ENCODE measurements at regions not wholly inside any gene's neighbourhood (a gene's known extent, or its start where the extent isn't known, plus 50 kb on each side); places are given as distances from the start of the nearest gene placed in this dataset.

DNA sequence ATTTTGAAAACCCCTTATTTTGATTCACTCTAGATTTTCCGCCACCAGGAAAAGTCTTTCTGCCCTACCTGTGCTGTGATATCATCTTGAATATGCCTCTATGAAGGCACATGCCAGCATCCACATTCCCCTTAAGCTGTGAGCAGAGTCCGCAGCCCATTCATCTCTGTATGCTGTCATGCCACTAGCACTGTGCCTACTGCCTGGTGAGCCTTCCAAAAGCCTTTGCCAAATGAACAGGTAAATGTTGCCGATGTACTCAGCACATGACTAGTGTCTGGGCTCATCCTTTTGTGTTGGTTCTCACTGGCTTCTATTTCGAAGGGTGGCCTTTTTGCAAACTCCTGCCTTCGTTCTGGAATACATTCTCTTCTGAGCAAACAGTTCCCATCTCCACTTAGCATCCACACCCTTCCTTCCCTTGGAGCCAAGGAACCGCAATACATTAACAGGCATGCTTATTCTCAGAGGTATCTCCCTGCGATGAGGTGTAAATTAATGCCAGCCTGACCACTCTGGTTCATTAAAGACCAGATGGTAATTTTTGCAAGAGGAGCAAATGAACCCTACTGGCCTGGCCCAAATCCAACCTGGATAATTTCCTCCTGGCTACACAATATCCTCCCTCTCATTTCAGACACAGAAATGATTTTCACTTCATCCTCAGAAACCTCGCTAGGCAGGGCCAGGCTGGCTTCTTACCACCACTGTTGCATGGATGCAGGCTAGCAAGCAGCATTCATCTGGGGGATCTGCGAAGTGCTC, 339.7 kb upstream of the NFE2L3 start:
- Mint-ChIP-seq H3K4me3 (no peak overlapping the region), H3K27ac (no peak overlapping the region), H3K9me3 (no peaks in the 10 kb centered on the region), H3K27me3 (peaks cover 6% of the 10 kb centered on the region), H3K4me1 (ENCODE audit: low read depth) (no peaks in the 10 kb centered on the region), H3K36me3 (ENCODE audit: low read depth) (no peaks in the 10 kb centered on the region)
- intact Hi-C loops (cut with micrococcal nuclease): no loop called here

DNA sequence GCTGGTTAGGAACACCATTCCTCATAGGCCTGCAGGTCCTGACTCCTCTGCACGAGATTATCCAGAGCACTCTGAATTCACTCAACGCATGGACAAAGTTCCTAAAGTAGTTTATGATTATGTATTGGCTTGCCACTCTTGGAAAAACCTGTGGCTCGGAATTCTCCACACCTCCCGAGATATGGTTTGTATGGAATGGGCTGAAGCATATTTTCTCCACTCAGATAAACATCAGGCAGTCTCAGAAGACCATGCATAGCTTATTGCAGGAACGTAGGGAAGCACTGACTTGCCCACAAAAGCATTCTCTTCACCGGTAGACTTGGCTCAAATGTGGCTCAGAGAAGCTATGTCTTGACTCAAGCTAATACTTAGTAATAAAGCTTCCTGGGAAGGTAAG, 338.6 kb upstream of the NFE2L3 start:
- Mint-ChIP-seq H3K27ac (no peak overlapping the region), H3K9me3 (no peaks in the 10 kb centered on the region), H3K4me3 (no peak overlapping the region), H3K4me1 (ENCODE audit: low read depth) (no peaks in the 10 kb centered on the region), H3K27me3 (peaks cover 10% of the 10 kb centered on the region), H3K36me3 (ENCODE audit: low read depth) (no peaks in the 10 kb centered on the region)
- intact Hi-C loops (cut with micrococcal nuclease): no loop called here

DNA sequence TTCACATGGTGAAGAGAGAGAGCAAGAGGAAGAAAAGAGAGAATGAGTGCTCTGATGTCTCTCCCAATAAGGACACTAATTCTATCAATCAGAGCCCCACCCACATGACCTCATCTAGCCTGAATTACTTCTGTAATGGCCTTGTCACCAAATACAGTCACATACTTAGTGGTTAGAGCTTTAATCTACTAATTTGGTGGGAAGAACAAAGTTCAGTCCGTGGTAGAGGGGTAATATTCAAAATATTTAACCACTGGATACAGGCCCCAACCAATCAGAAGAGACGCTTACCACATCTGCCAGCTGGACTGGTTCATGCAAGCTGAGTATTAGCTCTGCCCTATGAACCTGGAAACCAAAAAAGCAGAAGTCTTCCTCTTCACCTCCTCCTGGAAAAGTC, 336.3 kb upstream of the NFE2L3 start:
- Mint-ChIP-seq H3K27ac (no peak overlapping the region), H3K4me3 (no peak overlapping the region), H3K4me1 (ENCODE audit: low read depth) (no peaks in the 10 kb centered on the region), H3K27me3 (peaks cover 11% of the 10 kb centered on the region), H3K36me3 (ENCODE audit: low read depth) (no peaks in the 10 kb centered on the region), H3K9me3 (no peaks in the 10 kb centered on the region)
- intact Hi-C loops (cut with micrococcal nuclease): no loop called here

DNA sequence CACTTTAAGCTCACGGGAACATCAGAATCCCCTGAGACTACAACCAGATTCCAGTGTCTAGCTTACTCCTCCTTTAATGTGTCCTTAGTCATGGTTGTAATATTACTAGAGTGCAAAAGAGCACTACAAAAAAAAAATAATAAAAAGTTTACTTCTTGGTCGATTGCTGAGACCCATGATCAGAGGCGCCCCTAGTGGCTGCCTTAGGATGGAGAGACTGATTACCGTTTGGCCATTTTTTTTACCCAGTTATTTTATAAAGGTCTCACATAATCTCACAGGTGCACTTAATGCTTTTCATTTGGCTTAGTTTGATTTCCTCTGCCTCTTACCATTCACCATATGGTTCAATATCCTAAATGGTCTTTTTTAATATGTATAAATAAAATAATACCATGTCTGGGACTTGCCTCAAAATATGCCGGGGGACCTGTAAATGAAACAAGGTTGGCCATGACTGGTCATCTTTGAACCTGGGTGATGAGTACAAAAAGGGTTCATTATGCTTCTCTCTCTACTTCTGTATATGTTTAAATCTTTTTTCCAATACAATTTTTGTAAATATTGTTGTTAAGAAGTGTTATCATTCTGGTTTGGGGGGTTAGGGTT, 331.5 kb upstream of the NFE2L3 start:
- no peaks in the 10 kb centered on the region for H3K36me3 Mint-ChIP-seq (ENCODE audit: low read depth)
- no peak overlapping the region for H3K27ac Mint-ChIP-seq
- intact Hi-C loops (cut with micrococcal nuclease): no loop called here
- no peaks in the 10 kb centered on the region for H3K9me3 Mint-ChIP-seq
- peaks cover 15% of the 10 kb centered on the region for H3K27me3 Mint-ChIP-seq
- H3K4me3 Mint-ChIP-seq: no peak overlapping the region
- H3K4me1 Mint-ChIP-seq (ENCODE audit: low read depth): no peaks in the 10 kb centered on the region

DNA sequence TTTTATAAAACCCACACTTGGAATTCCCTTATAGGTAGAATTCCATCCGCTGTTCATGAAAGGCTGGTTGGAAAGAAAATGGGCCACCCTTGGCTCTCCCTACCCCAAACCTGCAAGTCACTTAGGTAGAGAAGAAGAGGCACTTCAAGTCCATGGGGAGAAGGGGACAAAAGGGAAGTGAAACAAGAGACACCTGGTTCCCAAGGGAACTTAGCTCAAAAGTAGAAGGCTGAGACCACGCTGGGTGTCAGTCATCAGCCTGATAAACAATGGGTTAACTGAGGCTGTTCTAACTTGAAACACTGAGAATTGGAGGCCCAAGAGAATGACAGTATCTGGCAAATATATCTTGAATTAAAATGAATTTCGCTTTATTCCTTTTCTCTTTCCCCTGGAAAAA, 330.8 kb upstream of the NFE2L3 start:
- Mint-ChIP-seq H3K4me1 (ENCODE audit: low read depth) (no peaks in the 10 kb centered on the region), H3K36me3 (ENCODE audit: low read depth) (no peaks in the 10 kb centered on the region), H3K9me3 (no peaks in the 10 kb centered on the region), H3K4me3 (no peak overlapping the region), H3K27me3 (peaks cover 15% of the 10 kb centered on the region), H3K27ac (no peak overlapping the region)
- intact Hi-C loops (cut with micrococcal nuclease): no loop called here

DNA sequence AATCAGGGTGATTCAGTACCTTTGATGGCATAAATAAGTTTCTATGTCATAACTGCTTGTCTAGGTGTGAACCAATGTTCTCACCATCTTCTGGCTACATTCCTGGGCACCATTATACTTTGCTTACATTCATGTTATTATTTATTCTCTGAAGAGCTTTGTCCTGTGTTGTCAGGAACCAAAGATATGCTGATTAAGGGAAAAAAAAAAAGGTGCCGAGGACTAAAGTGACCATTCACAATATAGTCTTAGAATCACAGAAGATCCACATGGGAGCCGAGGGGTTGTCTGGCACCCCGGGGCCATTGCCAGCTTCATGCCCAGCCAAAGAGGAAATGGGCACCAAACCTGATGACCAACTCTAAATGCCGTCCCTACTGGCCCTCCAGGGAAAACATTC, 329.2 kb upstream of the NFE2L3 start:
- Mint-ChIP-seq H3K9me3 (no peaks in the 10 kb centered on the region), H3K27me3 (peaks cover 14% of the 10 kb centered on the region), H3K36me3 (ENCODE audit: low read depth) (no peaks in the 10 kb centered on the region), H3K4me1 (ENCODE audit: low read depth) (no peaks in the 10 kb centered on the region), H3K27ac (no peak overlapping the region), H3K4me3 (no peak overlapping the region)
- intact Hi-C loops (cut with micrococcal nuclease): no loop called here

DNA sequence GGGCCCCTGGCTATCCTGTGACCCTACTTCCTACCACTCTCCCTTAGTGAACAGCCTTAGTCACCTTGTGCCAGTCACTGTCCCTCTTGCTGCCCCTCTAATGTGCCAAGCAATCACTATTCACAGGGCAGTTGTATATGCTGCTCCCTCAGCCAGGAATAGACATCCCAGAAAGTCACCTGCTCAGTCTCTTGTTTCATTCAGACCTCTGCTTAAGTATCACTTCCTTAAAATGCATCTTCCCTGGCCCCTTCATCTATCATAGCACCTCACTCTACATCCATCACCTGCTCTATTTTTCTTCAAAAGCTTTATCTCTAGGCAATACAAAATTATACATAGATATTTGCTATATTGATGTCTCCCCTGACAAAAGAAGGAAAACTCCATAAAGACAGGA, 328.4 kb upstream of the NFE2L3 start:
- Mint-ChIP-seq H3K4me1 (ENCODE audit: low read depth) (no peaks in the 10 kb centered on the region), H3K9me3 (no peaks in the 10 kb centered on the region), H3K36me3 (ENCODE audit: low read depth) (no peaks in the 10 kb centered on the region), H3K27ac (no peak overlapping the region), H3K4me3 (no peak overlapping the region), H3K27me3 (peaks cover 14% of the 10 kb centered on the region)
- intact Hi-C loops (cut with micrococcal nuclease): no loop called here

DNA sequence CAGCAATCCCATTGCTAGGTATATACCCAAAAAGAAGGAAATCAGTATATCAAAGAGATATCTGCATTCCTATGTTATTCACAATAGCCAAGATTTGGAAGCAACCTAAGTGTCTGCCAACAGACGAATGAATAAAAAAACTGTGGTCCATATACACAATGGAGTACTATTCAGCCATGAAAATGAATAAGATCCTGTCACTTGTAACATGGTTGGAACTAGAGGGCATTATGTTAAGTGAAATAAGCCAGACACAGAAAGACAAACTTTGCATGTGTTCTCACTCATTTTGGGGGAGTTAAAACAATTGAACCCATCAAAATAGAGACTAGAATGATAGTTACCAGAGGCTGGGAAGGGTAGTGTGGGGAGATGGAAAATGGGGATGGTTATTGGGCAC, 323.5 kb upstream of the NFE2L3 start:
- intact Hi-C loops (cut with micrococcal nuclease): no loop called here
- no peak overlapping the region for H3K4me3 Mint-ChIP-seq
- H3K27ac Mint-ChIP-seq: no peak overlapping the region
- peaks cover 24% of the 10 kb centered on the region for H3K27me3 Mint-ChIP-seq
- no peaks in the 10 kb centered on the region for H3K9me3 Mint-ChIP-seq
- H3K36me3 Mint-ChIP-seq (ENCODE audit: low read depth): no peaks in the 10 kb centered on the region
- no peaks in the 10 kb centered on the region for H3K4me1 Mint-ChIP-seq (ENCODE audit: low read depth)

DNA sequence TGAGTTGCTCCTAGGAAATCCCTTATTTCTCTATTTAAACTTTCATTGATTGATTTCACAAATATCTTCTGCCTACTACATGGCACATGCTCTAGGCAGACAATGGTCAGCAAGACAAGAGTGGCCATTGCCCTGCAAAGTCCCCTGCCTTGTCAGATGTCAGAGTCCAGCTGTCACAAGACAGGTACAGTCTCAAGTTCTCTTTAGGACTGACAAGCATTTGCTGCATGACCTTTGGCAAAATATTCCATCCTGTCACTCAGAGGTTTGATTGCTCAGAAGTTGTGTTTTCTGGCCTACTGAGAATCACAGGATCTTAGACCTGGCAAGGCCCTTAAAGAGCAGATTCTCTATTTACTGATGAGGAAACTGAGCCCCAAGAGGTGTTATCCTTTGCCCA, 322.3 kb upstream of the NFE2L3 start:
- Mint-ChIP-seq H3K4me3 (no peak overlapping the region), H3K4me1 (ENCODE audit: low read depth) (no peaks in the 10 kb centered on the region), H3K36me3 (ENCODE audit: low read depth) (no peaks in the 10 kb centered on the region), H3K9me3 (no peaks in the 10 kb centered on the region), H3K27me3 (peaks cover 21% of the 10 kb centered on the region), H3K27ac (no peak overlapping the region)
- intact Hi-C loops (cut with micrococcal nuclease): no loop called here

DNA sequence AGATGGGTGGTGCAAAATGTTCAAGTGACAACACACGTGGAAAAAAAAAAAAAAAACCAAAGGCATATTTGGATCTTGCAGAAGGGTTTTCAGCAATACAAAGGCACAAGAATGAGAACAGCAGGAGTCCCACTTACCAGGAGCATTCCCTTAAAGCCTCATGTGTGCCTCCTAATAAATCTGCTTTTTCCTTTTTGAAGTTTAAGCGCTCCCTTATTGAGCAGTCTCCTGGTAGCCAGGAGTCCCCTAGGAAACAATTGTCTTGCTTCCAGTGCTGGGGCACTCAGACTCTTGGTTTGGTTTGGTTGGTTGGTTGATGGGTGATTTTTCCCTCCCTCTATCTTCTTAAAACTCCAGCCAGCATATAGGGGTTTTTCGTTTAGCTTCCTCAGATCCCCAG, 321.8 kb upstream of the NFE2L3 start:
- Mint-ChIP-seq H3K27ac (no peak overlapping the region), H3K4me3 (no peak overlapping the region), H3K36me3 (ENCODE audit: low read depth) (no peaks in the 10 kb centered on the region), H3K27me3 (peaks cover 21% of the 10 kb centered on the region), H3K4me1 (ENCODE audit: low read depth) (no peaks in the 10 kb centered on the region), H3K9me3 (no peaks in the 10 kb centered on the region)
- intact Hi-C loops (cut with micrococcal nuclease): no loop called here

DNA sequence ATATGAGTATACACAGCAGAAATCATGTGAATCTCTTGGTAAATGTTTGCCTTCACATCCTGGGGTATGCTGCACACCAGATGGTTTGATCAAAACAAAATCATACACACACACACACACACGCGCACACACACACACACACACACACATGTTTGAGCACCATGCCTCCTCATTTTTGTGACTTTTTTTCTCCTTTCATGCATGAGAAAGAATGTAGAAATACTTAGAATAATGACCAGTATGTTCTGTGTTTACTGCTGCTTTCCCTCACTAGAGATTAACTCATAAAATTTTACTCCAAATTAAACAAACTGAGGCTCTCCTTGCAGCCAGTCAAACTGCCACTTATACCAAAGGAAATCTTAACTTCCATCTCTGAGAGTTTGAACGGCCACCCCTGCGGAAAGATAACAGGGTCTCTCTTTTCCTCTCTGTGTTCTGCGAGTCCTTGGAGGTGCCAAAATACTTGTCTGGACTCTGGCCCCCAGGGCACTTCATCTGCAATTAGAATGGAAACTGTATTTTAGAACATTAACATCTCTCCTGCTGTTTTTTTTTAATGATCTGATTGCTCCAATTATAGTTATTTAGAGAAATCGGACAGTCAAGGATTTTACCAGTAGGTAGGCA, 320.8 kb upstream of the NFE2L3 start:
- H3K9me3 Mint-ChIP-seq: no peaks in the 10 kb centered on the region
- intact Hi-C loops (cut with micrococcal nuclease): no loop called here
- H3K4me3 Mint-ChIP-seq: no peak overlapping the region

DNA sequence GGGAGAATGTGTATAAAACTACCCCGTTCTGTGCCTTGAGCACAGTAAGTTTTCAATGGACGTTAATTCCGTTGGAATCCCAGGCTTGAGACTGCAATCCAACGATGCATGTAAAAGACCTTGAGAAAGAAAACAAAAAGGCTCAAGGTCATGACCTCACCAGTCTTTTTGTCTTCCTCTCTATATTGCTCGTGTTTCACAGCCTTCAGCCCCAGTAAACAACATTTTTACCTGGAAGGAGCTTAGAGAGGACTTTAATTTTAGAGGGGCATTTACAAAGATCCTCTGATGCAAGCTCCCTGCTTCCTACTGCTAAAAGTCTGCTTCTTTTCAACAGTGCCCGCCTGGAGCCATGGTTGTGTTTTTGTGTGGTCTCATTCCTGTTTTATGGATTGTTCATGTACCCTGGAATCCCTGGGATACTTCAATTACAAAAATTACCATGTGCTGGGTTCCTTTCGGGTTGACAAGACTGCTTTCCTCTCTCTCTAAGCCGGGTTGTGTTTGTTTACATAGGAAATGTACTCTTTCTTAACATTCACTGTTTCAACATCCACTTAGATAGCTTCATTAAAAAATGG, 320.1 kb upstream of the NFE2L3 start:
- intact Hi-C loops (cut with micrococcal nuclease): no loop called here
- Mint-ChIP-seq H3K36me3 (ENCODE audit: low read depth) (no peaks in the 10 kb centered on the region), H3K4me1 (ENCODE audit: low read depth) (no peaks in the 10 kb centered on the region), H3K4me3 (no peak overlapping the region), H3K9me3 (no peaks in the 10 kb centered on the region), H3K27me3 (peaks cover 18% of the 10 kb centered on the region), H3K27ac (no peak overlapping the region)

More for the DNA sequence above, 320.8 kb upstream of the NFE2L3 start:
- no peak overlapping the region for H3K27ac Mint-ChIP-seq
- H3K4me1 Mint-ChIP-seq (ENCODE audit: low read depth): no peaks in the 10 kb centered on the region
- H3K27me3 Mint-ChIP-seq: peaks cover 19% of the 10 kb centered on the region
- no peaks in the 10 kb centered on the region for H3K36me3 Mint-ChIP-seq (ENCODE audit: low read depth)

DNA sequence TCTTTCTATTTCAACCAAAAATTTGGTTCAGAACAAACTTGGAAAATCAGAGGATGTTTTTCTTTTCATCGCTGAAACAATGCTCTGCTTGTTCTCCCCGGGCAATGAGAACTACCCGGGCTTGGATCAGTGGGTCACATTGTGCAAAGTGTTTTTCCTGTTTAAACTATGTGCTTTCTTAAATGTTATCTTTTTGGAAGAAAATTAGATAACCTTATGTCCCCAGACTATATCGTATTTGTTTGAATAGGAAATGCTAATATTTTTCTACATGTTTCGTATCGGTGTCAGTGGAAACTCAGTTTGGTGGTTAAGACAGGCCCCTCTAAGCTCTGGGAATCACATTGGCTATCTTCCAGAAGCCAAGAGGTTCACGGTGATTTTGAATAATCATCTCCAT, 319.5 kb upstream of the NFE2L3 start:
- H3K4me1 Mint-ChIP-seq (ENCODE audit: low read depth): no peaks in the 10 kb centered on the region
- H3K4me3 Mint-ChIP-seq: no peak overlapping the region
- H3K36me3 Mint-ChIP-seq (ENCODE audit: low read depth): no peaks in the 10 kb centered on the region
- H3K9me3 Mint-ChIP-seq: no peaks in the 10 kb centered on the region
- intact Hi-C loops (cut with micrococcal nuclease): no loop called here
- H3K27ac Mint-ChIP-seq: no peak overlapping the region
- H3K27me3 Mint-ChIP-seq: peaks cover 19% of the 10 kb centered on the region

DNA sequence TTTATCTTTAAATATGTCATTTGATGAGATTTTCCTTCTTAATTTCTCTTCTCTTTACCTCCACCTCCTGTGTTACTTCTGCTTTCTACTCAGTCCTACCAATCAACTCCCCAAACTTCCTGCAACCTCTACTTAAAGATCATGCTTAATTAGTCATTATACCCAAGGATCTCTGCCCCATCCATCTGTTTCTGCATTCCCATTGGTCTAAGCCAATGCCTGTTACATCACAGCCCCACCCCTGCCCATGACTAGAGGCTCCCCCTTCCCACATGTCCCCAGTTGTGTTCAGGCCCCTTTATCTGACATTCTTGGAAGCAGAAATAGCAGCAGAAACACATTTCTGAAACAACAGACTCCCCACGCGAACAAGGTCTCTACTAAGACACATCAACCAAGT, 319.1 kb upstream of the NFE2L3 start:
- Mint-ChIP-seq H3K4me1 (ENCODE audit: low read depth) (no peaks in the 10 kb centered on the region), H3K9me3 (no peaks in the 10 kb centered on the region), H3K4me3 (no peak overlapping the region), H3K27ac (no peak overlapping the region), H3K27me3 (peaks cover 17% of the 10 kb centered on the region), H3K36me3 (ENCODE audit: low read depth) (no peaks in the 10 kb centered on the region)
- intact Hi-C loops (cut with micrococcal nuclease): no loop called here

Measured in dendritic cell treated with granulocyte-macrophage colony-stimulating factor and Interleukin-4, amounts not matched to agents 40 ng/mL and 50 ng/mL, for 4 days (primary cell).